HEK293T (cell line): ENCODE measurements at regions not wholly inside any gene's neighbourhood (a gene's known extent, or its start where the extent isn't known, plus 50 kb on each side); places are given as distances from the start of the nearest gene placed in this dataset.

ENCODE experiments used
- ELF4 ChIP-seq: fragments of 450-650 bp; IDR thresholded peaks from 2 replicates; pipeline ENCODE4 v1.6.1; 2017; ENCODE audit warnings: antibody characterized with exemption
- FOXA1 ChIP-seq: fragments of 450-650 bp; IDR thresholded peaks from 2 replicates; pipeline ENCODE4 v1.6.1; 2016; ENCODE audit warnings: mild to moderate bottlenecking
- FOXM1 ChIP-seq: fragments of 450-650 bp; IDR thresholded peaks from 2 replicates; pipeline ENCODE4 v1.6.1; 2017; ENCODE audit warnings: mild to moderate bottlenecking, borderline replicate concordance
- L3MBTL2 ChIP-seq: fragments of 450-650 bp; conservative IDR thresholded peaks from 2 replicates; pipeline ENCODE4 v1.6.1; 2016; ENCODE audit warnings: mild to moderate bottlenecking
- NFRKB ChIP-seq: fragments of 450-650 bp; IDR thresholded peaks from 2 replicates; pipeline ENCODE4 v1.6.1; 2016; ENCODE audit warnings: mild to moderate bottlenecking, moderate library complexity
- TARDBP ChIP-seq: fragments of 450-650 bp; IDR thresholded peaks from 2 replicates; pipeline ENCODE4 v1.6.1; 2016
- ZNF384 ChIP-seq: fragments of 450-650 bp; IDR thresholded peaks from 2 replicates; pipeline ENCODE4 v1.6.1; 2016

DNA sequence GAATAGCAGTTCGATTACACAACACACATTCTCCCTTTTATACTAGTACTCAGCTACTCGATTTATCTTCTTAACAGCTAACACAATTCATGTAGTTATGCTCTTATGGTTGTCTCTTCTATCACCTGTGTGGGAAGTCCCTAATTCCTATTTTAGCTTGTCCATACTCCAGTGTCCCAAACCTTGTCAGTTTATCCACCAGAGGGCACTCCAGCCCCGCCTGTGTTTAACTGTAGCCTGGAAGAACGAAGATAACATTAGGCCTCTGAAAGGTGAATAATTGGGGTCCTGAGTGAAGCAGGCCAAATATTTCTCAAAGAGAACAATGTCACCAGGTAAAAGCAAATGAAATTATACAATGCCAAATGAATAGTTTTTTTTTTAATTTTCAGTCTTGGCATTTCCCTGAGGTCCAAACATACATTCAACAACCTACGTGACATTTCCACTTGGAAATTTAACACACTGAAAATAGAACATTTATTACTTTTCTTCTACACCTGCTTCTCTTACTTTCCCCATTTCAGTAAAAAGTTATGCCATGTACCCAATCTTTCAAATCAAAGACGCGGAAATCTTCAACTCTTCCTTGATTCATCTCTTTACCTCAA lies 560.7 kb downstream of the HTR1A start:
- TF ChIP-seq NFRKB (no peak), FOXM1 (no peak), L3MBTL2 (no peak), TARDBP (no peak), ZNF384 (no peak), ELF4 (no peak), FOXA1 (no peak)
